CD14-positive monocyte (primary cell): ENCODE measurements at regions not wholly inside any gene's neighbourhood (a gene's known extent, or its start where the extent isn't known, plus 50 kb on each side); places are given as distances from the start of the nearest gene placed in this dataset.

ENCODE experiments used
- DNase-seq, 3 donors: peaks; one replicate each; pipeline ENCODE4 v3.0.0-alpha.2; 2011 to 2022
- H2AFZ ChIP-seq: 2 replicates; pipeline ENCODE4 v1.6.0; 2012; ENCODE audit warnings: mild to moderate bottlenecking, low read depth, low read length, inconsistent platforms; ENCODE audit not compliant: insufficient read depth, poor library complexity, severe bottlenecking
- H3K27ac ChIP-seq, 2 donors: 1 replicate in 1 of 2; 2 replicates in 1 of 2; pipeline ENCODE4 v1.5.1; 2012 to 2013; ENCODE audit warnings: low read length in 2 of 2, control low read depth in 1 of 2, inconsistent platforms in 1 of 2, low read depth in 1 of 2, mild to moderate bottlenecking in 1 of 2
- H3K27me3 ChIP-seq, 2 donors: one replicate each; pipeline versions ENCODE4 v1.6.0 to v1.6.1; 2011 to 2013; ENCODE audit warnings: low read length in 2 of 2; ENCODE audit not compliant: control insufficient read depth in 2 of 2, insufficient read depth in 2 of 2
- H3K36me3 ChIP-seq, 2 donors: replicated peaks in 1 of 2; 1 replicate in 1 of 2; 2 replicates in 1 of 2; pipeline versions ENCODE4 v1.5.1 to v1.6.1; 2012 to 2013; ENCODE audit warnings: low read length in 2 of 2, control low read depth in 1 of 2, inconsistent platforms in 1 of 2, mild to moderate bottlenecking in 1 of 2; ENCODE audit not compliant: insufficient read depth in 2 of 2, control insufficient read depth in 1 of 2
- H3K4me1 ChIP-seq, 2 donors: 1 replicate in 1 of 2; 2 replicates in 1 of 2; pipeline versions ENCODE4 v1.5.1 to v1.6.1; 2012 to 2013; ENCODE audit warnings: low read length in 2 of 2, control low read depth in 1 of 2, inconsistent platforms in 1 of 2, mild to moderate bottlenecking in 1 of 2, moderate library complexity in 1 of 2; ENCODE audit not compliant: insufficient read depth in 2 of 2, control insufficient read depth in 1 of 2
- H3K4me2 ChIP-seq: replicated peaks from 2 replicates; pipeline ENCODE3; 2012; ENCODE audit warnings: low read length, moderate library complexity, mild to moderate bottlenecking; ENCODE audit not compliant: poor library complexity, severe bottlenecking; ENCODE audit errors: extremely low read depth
- H3K4me3 ChIP-seq, 3 experiments: fragments of 200-600 bp in 1 of 3; sonication (generic) in 1 of 3; replicated peaks in 1 of 3; 1 replicate in 2 of 3; 2 replicates in 1 of 3; pipeline ENCODE4 v1.5.1; 2011 to 2013; ENCODE audit warnings: low read length in 3 of 3, mild to moderate bottlenecking in 3 of 3, control low read depth in 2 of 3, low read depth in 2 of 3, inconsistent platforms in 1 of 3, moderate library complexity in 1 of 3
- H3K79me2 ChIP-seq: 2 replicates; pipeline ENCODE4 v1.6.0; 2012; ENCODE audit warnings: mild to moderate bottlenecking, control low read depth, inconsistent platforms, low read length, moderate library complexity; ENCODE audit not compliant: insufficient read depth
- H3K9ac ChIP-seq: 2 replicates; pipeline ENCODE4 v1.6.0; 2017; ENCODE audit warnings: low read length, mild to moderate bottlenecking; ENCODE audit not compliant: insufficient read depth, poor library complexity, severe bottlenecking
- H3K9me3 ChIP-seq, 2 donors: replicated peaks in 1 of 2; 1 replicate in 1 of 2; 2 replicates in 1 of 2; pipeline versions ENCODE4 v1.5.1 to v1.6.1; 2012 to 2013; ENCODE audit warnings: low read length in 2 of 2, control low read depth in 1 of 2; ENCODE audit not compliant: control insufficient read depth in 1 of 2, insufficient read depth in 1 of 2
- H4K20me1 ChIP-seq: 2 replicates; pipeline ENCODE4 v1.6.0; 2012; ENCODE audit warnings: mild to moderate bottlenecking, low read length, control low read depth, moderate library complexity; ENCODE audit not compliant: insufficient read depth
- H3K27ac Mint-ChIP-seq, 7 donors: one replicate each; pipeline ENCODE4 v1.8.0; 2020; ENCODE audit warnings: mild to moderate bottlenecking in 7 of 7, mixed read lengths in 7 of 7, moderate library complexity in 6 of 7, inconsistent platforms in 2 of 7
- H3K27me3 Mint-ChIP-seq, 3 donors: one replicate each; pipeline ENCODE4 v1.8.0; 2021 to 2022; ENCODE audit warnings: low read depth in 3 of 3, mild to moderate bottlenecking in 3 of 3, mixed read lengths in 3 of 3, moderate library complexity in 3 of 3, inconsistent platforms in 1 of 3
- H3K36me3 Mint-ChIP-seq, 2 donors: one replicate each; pipeline ENCODE4 v1.8.0; 2020; ENCODE audit warnings: mixed read lengths in 2 of 2, inconsistent platforms in 1 of 2, mild to moderate bottlenecking in 1 of 2
- H3K4me1 Mint-ChIP-seq: one replicate; pipeline ENCODE4 v1.8.0; 2020; ENCODE audit warnings: mild to moderate bottlenecking, mixed read lengths
- H3K4me3 Mint-ChIP-seq, 2 donors: one replicate each; pipeline ENCODE4 v1.8.0; 2020; ENCODE audit warnings: mild to moderate bottlenecking in 2 of 2, mixed read lengths in 2 of 2, moderate library complexity in 1 of 2
- H3K9me3 Mint-ChIP-seq, 7 donors: one replicate each; pipeline ENCODE4 v1.8.0; 2020 to 2022; ENCODE audit warnings: mixed read lengths in 7 of 7, mild to moderate bottlenecking in 6 of 7, moderate library complexity in 6 of 7, inconsistent platforms in 2 of 7
- CTCF ChIP-seq: fragments of 200-600 bp; IDR thresholded peaks from one replicate; pipeline ENCODE4 v1.8.0; 2022; ENCODE audit warnings: antibody characterized with exemption, mild to moderate bottlenecking
- WGBS: methylation state at CpG from one replicate; pipeline ENCODE4 v1.1.5; 2013; ENCODE audit warnings: missing lambda C conversion rate; ENCODE audit not compliant: insufficient coverage; 5-methylcytosine and 5-hydroxymethylcytosine counted together
- intact Hi-C, 2 donors: fragments of 100-400 bp; cut with micrococcal nuclease; formaldehyde crosslinking; loops; one replicate each; pipeline versions ENCODE4 v1.15.0 to v1.15.1; 2023

- Histone ChIP-seq H3K79me2 (no peaks in the 10 kb centered on the region), H3K9me3 (no peaks in the 10 kb centered on the region), H3K4me1 (no peaks in the 10 kb centered on the region), H3K27ac (no peak overlapping the region), H3K4me2 (no peak overlapping the region), H3K27me3 (no peaks in the 10 kb centered on the region), H3K36me3 (no peaks in the 10 kb centered on the region), H3K4me3 (no peak overlapping the region), H4K20me1 (no peaks in the 10 kb centered on the region), H2AFZ (no peak overlapping the region), H3K9ac (no peak overlapping the region)
- intact Hi-C loops, result no loop called here
- H3K36me3 Mint-ChIP-seq, result no peaks in the 10 kb centered on the region
- 100% methylated on average over 1 of the region's 4 CpGs for WGBS
- TF ChIP-seq CTCF, result no peak
- H3K4me3 Mint-ChIP-seq, result no peak overlapping the region
- H3K4me1 Mint-ChIP-seq, result no peaks in the 10 kb centered on the region
- H3K27me3 Mint-ChIP-seq, result peaks cover 0 to 3% (median 0%) of the 10 kb centered on the region in 3 donors
- DNase-seq, result no peak
- peaks cover 0 to 7% (median 2%) of the 10 kb centered on the region in 7 donors for H3K9me3 Mint-ChIP-seq
- no peak overlapping the region for H3K27ac Mint-ChIP-seq
These were observed 433.9 kb downstream of the KCNJ2 start for GRCh38 chr17:70603226-70603625.

- 80% methylated on average over 1 of the region's 1 CpG for WGBS
- peaks cover 0 to 7% (median 2%) of the 10 kb centered on the region in 7 donors for H3K9me3 Mint-ChIP-seq
- no peak overlapping the region for H3K27ac Mint-ChIP-seq
These were observed 435.5 kb downstream of the KCNJ2 start for GRCh38 chr17:70604854-70605253.

More at GRCh38 chr17:70604854-70605253, 435.5 kb downstream of the KCNJ2 start:
- H3K27me3 Mint-ChIP-seq, result peaks cover 1 to 3% (median 3%) of the 10 kb centered on the region in 3 donors
- Histone ChIP-seq H3K36me3 (no peaks in the 10 kb centered on the region), H3K9ac (no peak overlapping the region), H4K20me1 (no peaks in the 10 kb centered on the region), H3K9me3 (no peaks in the 10 kb centered on the region), H3K27ac (no peak overlapping the region), H3K4me3 (no peak overlapping the region), H3K4me1 (no peaks in the 10 kb centered on the region), H3K79me2 (no peaks in the 10 kb centered on the region), H2AFZ (no peak overlapping the region), H3K4me2 (no peak overlapping the region), H3K27me3 (no peaks in the 10 kb centered on the region)
- no peak for TF ChIP-seq CTCF
- no peaks in the 10 kb centered on the region for H3K4me1 Mint-ChIP-seq
- intact Hi-C loops, result no loop called here
- DNase-seq, result no peak
- H3K4me3 Mint-ChIP-seq, result no peak overlapping the region
- no peaks in the 10 kb centered on the region for H3K36me3 Mint-ChIP-seq
